Astrocyte (in vitro differentiated cells and primary cell): ENCODE measurements at regions not wholly inside any gene's neighbourhood (a gene's known extent, or its start where the extent isn't known, plus 50 kb on each side); places are given as distances from the start of the nearest gene placed in this dataset.

ENCODE experiments used
- EZH2 ChIP-seq: IDR thresholded peaks from 2 replicates; pipeline ENCODE4 v1.6.1; 2012; ENCODE audit warnings: mild to moderate bottlenecking, low read length, inconsistent platforms; ENCODE audit not compliant: insufficient read depth
- TF ChIP-seq, protein P1 (sequence below): IDR thresholded peaks from 2 replicates; pipeline ENCODE4 v1.5.1; 2011; ENCODE audit warnings: low read depth, mild to moderate bottlenecking, inconsistent platforms, low read length, moderate library complexity; ENCODE audit not compliant: insufficient read depth

DNA sequence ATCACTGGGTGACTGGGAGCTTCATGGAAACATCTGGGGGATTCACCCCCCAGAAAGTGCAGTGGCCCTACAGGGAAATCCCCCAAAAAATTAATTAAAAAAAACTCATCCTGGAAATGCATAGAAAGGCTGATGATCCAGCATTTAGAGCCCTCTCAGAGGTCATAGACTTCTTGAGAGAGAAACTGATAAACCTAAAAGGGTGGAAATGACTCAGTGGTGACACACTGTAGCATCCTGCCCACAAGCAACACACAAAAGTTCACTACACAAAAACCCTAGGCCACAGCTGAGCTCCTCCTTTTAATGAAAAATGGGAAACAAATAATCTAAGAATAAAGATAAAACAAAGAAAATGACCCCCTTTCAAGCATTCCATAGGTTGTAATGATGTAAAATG lies 911.5 kb downstream of the GLUD2 start:
- TF ChIP-seq, protein P1, sequence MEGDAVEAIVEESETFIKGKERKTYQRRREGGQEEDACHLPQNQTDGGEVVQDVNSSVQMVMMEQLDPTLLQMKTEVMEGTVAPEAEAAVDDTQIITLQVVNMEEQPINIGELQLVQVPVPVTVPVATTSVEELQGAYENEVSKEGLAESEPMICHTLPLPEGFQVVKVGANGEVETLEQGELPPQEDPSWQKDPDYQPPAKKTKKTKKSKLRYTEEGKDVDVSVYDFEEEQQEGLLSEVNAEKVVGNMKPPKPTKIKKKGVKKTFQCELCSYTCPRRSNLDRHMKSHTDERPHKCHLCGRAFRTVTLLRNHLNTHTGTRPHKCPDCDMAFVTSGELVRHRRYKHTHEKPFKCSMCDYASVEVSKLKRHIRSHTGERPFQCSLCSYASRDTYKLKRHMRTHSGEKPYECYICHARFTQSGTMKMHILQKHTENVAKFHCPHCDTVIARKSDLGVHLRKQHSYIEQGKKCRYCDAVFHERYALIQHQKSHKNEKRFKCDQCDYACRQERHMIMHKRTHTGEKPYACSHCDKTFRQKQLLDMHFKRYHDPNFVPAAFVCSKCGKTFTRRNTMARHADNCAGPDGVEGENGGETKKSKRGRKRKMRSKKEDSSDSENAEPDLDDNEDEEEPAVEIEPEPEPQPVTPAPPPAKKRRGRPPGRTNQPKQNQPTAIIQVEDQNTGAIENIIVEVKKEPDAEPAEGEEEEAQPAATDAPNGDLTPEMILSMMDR, result no peak
- TF ChIP-seq EZH2, result no peak
